GM12864 (cell line): ENCODE measurements at regions not wholly inside any gene's neighbourhood (a gene's known extent, or its start where the extent isn't known, plus 50 kb on each side); places are given as distances from the start of the nearest gene placed in this dataset.

Source experiments
- DNase-seq: peaks from one replicate; pipeline ENCODE4 v3.0.0-alpha.2; 2011; ENCODE audit warnings: low read depth
- H3K4me3 ChIP-seq: 2 replicates; pipeline ENCODE4 v1.5.1; 2011; ENCODE audit warnings: mild to moderate bottlenecking, low read depth, low read length, control low read depth
- CTCF ChIP-seq: IDR thresholded peaks from 2 replicates; pipeline ENCODE4 v1.5.1; 2011; ENCODE audit warnings: low read depth, mild to moderate bottlenecking, moderate library complexity, low read length, control low read depth, inconsistent platforms; ENCODE audit errors: missing control alignments

- no peak overlapping the region for H3K4me3 ChIP-seq
- DNase-seq: no peak
- no peak for TF ChIP-seq CTCF
Observed at GRCh38 chr9:102862478-102862877, 132.7 kb upstream of the CYLC2 start.

GRCh38 chr9:102855641-102856040 is 139.5 kb upstream of the CYLC2 start:
- no peak for DNase-seq
- TF ChIP-seq CTCF: no peak
- no peak overlapping the region for H3K4me3 ChIP-seq

GRCh38 chr9:102845827-102846371 is 149.2 kb upstream of the CYLC2 start:
- no peak for DNase-seq
- no peak overlapping the region for H3K4me3 ChIP-seq
- TF ChIP-seq CTCF: no peak

- no peak overlapping the region for H3K4me3 ChIP-seq
- DNase-seq: no peak
- TF ChIP-seq CTCF: no peak
Observed at GRCh38 chr9:102844716-102845115, 150.4 kb upstream of the CYLC2 start.

- DNase-seq: no peak
- no peak overlapping the region for H3K4me3 ChIP-seq
- no peak for TF ChIP-seq CTCF
Observed at GRCh38 chr9:102842423-102842822, 152.7 kb upstream of the CYLC2 start.

GRCh38 chr9:102841376-102841775 is 153.8 kb upstream of the CYLC2 start:
- DNase-seq: no peak
- TF ChIP-seq CTCF: no peak
- H3K4me3 ChIP-seq: no peak overlapping the region

- no peak for TF ChIP-seq CTCF
- no peak for DNase-seq
- no peak overlapping the region for H3K4me3 ChIP-seq
Observed at GRCh38 chr9:102840335-102840734, 154.8 kb upstream of the CYLC2 start.
